K562 (cell line): ENCODE measurements at regions not wholly inside any gene's neighbourhood (a gene's known extent, or its start where the extent isn't known, plus 50 kb on each side); places are given as distances from the start of the nearest gene placed in this dataset.

Experiments
- ATF7 ChIP-seq: fragments of 450-650 bp; IDR thresholded peaks from 2 replicates; pipeline ENCODE4 v1.7.1; 2014; ENCODE audit warnings: mild to moderate bottlenecking, moderate library complexity
- CTCF ChIP-seq, 3 experiments: IDR thresholded peaks in 2 of 3; conservative IDR thresholded peaks in 1 of 3; 2 replicates each; pipeline ENCODE4 v1.5.1; 2011 to 2012; ENCODE audit warnings: low read length in 3 of 3, mild to moderate bottlenecking in 3 of 3, control low read depth in 2 of 3, improper control_type of control experiment in 1 of 3, inconsistent platforms in 1 of 3, low read depth in 1 of 3, mixed read lengths in 1 of 3, moderate library complexity in 1 of 3; ENCODE audit not compliant: insufficient read depth in 2 of 3
- EZH2 ChIP-seq: IDR thresholded peaks from 2 replicates; pipeline ENCODE4 v1.6.1; 2012; ENCODE audit warnings: low read depth, mild to moderate bottlenecking, inconsistent platforms, low read length, borderline replicate concordance
- HCFC1 ChIP-seq: IDR thresholded peaks from 2 replicates; pipeline ENCODE4 v1.6.1; 2012; ENCODE audit warnings: low read depth, low read length, improper control_type of control experiment
- KDM5B ChIP-seq: fragments of 200-600 bp; sonication (generic); IDR thresholded peaks from 2 replicates; pipeline ENCODE4 v1.6.1; 2012; ENCODE audit warnings: low read depth, mild to moderate bottlenecking, moderate library complexity, low read length, control low read depth, inconsistent platforms; ENCODE audit not compliant: insufficient replicate concordance
- ZBTB8A ChIP-seq: fragments of 450-650 bp; IDR thresholded peaks from 2 replicates; pipeline ENCODE4 v1.6.1; 2018; ENCODE audit warnings: mild to moderate bottlenecking, moderate library complexity; ENCODE audit not compliant: partially characterized antibody
- ZNF707 ChIP-seq: fragments of 250-450 bp; sonication (Bioruptor Pico); conservative IDR thresholded peaks from 2 replicates; pipeline ENCODE4 v1.8.0; 2022; ENCODE audit warnings: inconsistent platforms, mild to moderate bottlenecking, moderate library complexity

- TF ChIP-seq HCFC1 (no peak), KDM5B (no peak), CTCF (IDR thresholded peaks at IDR 0.05 in 2 of 3, conservative IDR thresholded peaks at IDR 0.05 in 1 of 3; ENCODE audit: insufficient read depth in 2 of 3, low read depth in 1 of 3, low read length in 3 of 3) (no peak), ATF7 (no peak), ZNF707 (CRISPR knock-in tag) (no peak), ZBTB8A (no peak), EZH2 (no peak)
Measured at GRCh38 chr1:60567256-60567655, 493.7 kb upstream of the C1orf87 start.
